NCI-H526 treated with DMSO at 0.1 percent for 48 hours (cell line): ENCODE measurements at regions not wholly inside any gene's neighbourhood (a gene's known extent, or its start where the extent isn't known, plus 50 kb on each side); places are given as distances from the start of the nearest gene placed in this dataset.

Source experiments
- DNase-seq: peaks from one replicate; lab custom pipeline; 2025; lab: John Stamatoyannopoulos, UW

DNA sequence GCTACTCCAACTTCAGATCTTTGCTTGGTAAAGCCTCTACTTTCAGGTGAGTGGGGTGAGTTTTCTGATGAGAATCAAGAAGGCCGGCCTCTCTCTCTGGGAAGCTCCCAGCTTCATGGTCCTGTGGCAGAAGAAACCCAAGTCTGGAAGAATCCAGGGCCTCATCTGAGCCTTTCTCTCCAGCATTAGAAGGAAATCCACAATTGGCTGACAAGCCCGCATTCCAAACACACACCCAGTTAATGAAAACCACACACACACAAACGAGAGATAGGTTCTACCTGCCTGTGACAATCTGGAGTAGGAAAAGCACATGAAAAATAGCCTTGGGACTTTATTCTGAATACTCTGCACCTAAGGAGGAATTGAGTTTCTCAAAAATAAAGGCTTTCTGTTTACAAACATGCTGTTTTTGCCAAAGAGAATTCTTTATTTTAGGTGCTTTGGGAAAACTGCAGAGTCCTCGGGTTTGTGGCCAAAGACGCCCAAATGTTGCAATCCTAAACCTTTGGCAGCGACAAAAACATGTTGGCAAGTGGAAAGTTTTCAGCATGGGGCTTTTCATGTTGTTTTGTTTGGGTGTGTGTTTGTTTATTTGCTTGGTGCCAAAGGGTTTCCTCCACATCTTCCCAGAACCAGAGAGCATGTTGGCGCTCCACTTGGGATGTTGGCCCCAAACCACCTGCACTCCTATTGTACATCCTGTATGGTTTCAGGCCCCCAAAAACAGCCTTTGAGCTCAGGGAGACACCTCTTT is 216.2 kb downstream of the SETD4 start:
- no peak for DNase-seq

GRCh38 chr21:35840949-35841348 is 219.4 kb downstream of the SETD4 start:
- no peak for DNase-seq

DNA sequence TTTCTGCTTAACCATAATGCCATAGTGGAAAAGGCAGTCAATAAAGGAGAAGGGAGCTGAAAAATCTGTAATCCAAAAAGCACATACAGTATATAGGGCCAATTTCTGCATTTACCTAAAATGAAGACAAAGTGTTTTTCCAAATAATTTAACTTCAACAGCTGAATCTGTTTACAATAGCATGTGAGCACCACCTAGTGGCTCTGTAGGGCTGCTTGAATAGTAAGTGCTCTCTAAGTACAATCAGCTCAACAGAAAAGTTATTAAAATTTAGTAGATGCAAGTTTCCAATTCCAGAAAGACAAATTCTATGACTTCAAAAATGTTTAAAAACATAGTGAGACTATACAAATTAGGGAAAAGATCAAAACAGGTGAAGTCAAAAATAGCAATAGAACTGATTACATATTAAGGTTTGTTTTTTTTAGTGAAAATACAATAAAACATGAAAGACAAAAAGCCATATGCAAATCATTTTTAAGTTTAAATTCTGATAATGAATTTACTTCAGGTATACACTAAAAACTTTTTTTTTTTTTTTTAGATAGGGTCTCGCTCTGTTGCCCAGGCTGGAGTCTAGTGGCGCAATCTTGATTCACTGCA is 220.0 kb downstream of the SETD4 start:
- peak; percentile 51 for DNase-seq

DNA sequence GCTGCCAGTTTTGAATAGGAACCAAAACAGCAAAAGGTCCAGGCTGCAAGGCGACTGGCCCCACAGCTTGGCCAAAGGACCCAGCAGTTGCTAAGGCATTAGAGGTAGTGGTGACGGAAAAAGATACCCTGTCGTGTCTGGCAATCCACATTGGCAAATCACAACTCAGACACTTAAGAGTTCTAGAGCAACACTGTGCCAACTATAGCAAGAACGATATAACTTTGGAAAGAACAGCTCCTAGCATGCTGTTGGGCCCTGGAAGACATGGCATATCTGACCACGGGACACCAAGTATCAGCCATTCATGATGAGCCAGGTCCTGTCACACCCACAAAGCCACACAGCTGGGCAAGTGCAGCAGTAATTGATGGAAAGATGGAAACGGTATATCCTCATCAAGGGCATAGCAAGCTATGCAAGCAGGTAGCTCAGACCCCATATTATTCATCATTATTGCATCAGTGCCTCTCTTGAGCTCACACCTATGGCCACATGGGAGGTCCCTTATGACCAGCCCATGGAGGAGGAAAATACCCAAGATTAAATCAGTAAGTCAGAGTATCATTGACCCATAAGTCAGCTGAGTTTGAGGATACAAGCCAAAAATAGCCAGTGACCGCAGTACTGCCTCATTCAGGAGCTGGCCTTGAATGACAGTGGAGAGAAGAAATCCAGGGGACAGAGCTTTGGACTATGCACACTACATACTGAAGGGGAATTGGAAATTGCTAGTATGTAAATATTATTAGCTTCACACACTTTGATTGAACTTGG is 221.2 kb downstream of the SETD4 start:
- DNase-seq = no peak

DNA sequence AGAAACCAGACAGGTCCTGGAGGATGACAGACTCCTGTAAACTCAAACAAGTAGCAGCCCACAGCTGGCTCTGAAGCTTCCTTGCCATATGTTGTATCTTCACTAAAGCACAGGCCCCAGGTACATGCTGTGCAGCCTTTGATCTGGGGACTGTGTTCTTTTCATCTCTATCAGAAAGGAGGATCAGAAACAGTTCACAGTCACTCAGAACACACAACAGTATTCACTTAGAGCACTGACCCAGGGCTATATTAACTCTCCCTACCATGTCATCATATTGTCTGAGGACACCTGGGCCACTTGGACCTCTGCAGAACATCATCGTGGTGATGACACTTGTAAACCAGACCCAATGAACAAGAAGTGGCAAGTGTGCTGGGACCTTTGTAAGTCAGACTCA is 222.0 kb downstream of the SETD4 start:
- no peak for DNase-seq

GRCh38 chr21:35833991-35834390 is 226.3 kb downstream of the SETD4 start:
- DNase-seq = no peak

DNA sequence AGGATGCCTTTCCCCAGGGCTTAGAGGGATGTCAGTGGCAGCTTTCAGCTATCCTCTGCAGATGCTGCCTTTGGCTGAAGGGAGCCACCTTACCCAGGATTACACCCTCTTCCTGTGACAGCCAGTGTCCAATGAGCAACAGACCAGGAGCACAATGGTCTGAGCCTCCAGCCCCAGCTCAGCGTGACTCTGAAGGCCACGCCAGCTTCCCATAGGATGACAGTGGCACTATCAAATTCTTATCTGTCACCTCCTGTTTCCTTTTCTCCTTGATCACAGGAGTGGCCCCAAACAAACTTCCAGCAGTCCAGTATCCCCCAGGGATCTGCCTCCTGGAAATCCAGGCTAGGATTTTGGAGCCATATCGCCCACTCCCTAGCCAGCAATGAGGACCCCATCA is 226.9 kb downstream of the SETD4 start:
- no peak for DNase-seq

DNA sequence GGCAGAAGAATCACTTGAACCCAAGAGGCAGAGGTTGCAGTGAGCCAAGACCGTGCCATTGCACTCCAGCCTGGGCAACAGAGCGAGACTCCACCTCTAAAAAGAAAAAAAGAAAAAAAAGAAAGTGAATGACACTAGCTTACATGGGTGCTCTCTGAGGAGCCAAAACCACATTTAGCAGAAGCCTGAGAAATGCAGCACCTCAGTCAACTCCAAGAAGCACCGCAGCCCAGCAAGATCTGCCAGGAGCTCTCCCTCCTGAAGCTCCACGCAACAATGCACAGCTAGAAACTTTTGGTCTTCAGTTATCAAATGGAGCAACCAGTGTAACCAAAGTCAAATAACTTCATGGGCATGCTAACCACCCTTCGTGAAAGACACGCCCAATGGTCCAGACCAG is 229.1 kb downstream of the SETD4 start:
- DNase-seq = no peak

- DNase-seq = no peak
These were observed 231.3 kb downstream of the SETD4 start for GRCh38 chr21:35829067-35829466.

DNA sequence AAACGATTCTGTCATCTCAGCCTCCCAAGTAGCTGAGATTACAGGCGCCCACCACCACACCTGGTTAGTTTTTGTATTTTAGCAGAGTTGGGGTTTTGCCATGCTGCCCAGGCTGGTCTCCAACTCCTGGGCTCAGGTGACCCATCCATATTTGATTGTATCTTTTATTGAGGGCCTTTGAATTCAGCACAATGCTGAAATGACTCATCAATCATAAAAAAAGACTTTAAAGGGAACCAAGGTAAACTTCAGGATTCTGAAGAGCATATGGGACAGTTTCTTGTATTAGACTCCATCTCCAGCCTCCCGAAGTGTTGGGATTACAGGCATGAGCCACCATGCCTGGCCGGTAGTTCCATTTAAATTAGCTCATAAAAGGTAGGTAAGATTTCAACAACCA is 232.2 kb downstream of the SETD4 start:
- DNase-seq = no peak

DNA sequence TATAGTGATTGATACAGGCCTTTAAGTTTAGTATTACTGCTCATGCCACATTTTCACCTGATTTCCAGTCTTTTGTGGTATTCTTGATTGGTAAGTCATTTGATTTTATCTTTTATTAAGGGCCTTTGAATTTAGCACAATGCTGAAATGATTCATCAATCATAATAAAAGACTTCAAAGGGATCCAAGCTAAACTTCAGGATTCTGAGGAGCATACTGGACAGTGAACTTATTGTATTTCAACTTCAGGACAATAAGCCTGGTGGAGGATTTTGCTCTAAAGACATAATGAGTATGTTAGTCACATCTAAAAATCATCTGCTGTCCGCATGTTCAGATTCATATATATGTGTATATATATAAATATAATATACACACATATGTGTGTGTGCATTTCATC is 233.3 kb downstream of the SETD4 start:
- no peak for DNase-seq

DNA sequence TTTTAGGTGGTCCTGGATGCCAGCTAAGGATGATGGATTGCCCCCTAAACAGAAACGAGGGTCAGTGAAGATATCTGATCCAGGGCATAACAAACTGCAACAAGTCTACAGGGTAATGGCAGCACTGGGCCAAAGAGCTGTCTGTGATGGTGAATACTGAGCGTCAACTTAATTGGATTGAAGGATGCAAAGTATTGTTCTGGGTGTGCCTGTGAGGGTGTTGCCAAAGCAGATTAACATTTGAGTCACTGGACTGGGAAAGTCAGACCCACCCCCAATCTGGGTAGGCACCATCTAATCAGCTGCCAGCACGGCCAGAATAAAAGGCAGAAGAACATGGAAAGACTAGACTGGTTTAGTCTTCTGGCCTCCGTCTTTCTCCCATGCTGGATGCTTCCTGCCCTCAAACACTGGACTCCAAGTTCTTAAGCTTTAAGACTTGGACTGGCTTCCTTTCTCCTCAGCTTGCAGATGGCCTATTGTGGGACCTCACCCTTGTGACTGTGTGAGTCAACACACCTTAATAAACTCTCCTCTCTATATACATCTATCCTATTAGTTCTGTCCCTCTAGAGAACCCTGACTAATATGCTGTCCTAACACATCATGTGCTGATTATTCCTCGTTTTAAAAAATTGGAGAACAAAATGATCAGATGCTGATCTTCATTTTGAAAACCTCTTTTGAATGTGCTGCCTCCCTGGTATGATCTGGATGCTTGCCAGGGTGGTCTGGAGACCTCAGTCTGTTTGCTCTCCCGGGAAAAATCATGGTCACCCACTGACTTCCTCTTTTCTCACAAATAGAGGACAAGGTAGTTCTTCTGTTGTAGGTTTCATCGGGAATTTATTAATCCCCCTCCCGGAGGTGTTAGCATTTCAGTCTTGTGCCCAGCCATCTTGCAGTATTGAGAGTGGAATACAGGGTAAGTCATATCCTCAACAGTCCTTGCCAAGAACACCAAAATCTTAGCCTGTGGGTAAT is 234.7 kb downstream of the SETD4 start:
- no peak for DNase-seq

DNA sequence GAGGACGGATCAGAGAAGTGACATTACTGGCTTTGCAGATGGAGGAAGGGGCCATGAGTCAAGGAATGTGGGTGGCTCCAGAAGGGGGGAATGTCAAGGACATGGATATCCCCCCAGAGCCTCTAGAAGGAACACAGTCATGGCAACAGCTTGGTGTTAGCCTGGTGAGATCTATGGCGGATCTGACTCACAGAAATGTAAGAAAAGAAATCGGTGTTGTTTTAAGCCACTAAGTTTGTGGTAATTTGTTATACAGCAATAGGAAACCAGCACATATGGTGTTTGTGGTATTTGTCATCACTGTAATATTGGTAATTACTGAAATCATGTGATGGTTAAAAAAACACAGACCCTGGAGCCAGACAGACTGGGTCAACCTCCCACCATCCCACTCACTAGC is 236.2 kb downstream of the SETD4 start:
- no peak for DNase-seq

DNA sequence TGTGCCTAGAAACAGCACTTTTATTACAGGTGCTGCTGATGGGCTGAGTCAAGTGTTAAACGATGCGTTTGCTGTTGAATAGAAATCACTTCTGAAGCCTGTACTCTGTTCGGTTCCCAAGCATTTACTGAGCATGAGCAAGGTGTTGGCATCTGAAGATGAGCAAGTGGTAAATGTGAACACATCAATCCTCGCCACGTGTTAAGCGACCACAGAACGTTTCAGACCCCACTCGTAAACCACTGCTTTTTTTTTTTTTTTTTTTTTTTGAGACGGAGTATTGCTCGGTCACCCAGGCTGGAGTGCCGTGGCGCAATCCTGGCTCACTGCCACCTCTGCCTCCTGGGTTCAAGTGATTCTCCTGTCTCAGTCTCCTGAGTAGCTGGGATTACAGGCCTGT is 241.2 kb downstream of the SETD4 start:
- DNase-seq = no peak

DNA sequence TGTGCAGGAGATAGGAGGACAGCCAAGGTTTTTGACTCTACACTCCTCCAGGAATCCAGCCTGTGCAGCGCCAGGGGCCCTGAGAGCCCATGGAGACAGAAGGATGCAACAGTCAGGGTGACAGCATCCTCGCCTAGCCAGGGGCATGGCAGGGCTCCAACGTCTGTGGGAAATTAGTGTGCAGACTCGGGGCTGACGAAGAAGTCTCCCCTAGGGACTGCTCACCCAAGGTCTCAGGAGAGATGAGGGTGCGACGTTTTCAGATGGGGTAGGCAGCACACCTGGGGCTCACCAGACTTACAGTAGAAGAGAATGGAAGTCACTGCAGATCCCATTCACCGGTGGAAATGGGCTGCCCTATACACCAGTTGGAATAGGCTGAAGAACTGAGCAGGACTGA is 241.7 kb downstream of the SETD4 start:
- DNase-seq = no peak

- DNase-seq = no peak
These were observed 245.3 kb downstream of the SETD4 start for GRCh38 chr21:35814858-35815619.

DNA sequence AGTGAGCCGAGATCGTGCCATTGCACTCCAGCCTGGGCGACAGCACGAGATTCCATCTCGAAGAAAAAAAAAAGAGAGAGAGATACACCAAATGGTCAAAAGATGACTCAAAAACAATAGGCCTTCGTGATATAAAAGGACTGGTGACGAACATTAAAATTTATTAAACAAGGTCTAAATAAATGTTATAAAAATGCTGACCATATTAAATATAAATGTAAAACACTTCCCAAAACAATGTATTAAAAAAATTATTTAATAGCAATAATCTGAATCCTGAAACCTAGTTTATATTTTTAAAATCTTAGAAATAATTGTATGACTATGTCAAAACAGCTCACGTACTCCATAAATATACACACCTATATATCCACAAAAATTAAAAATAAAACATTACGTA is 247.6 kb downstream of the SETD4 start:
- no peak for DNase-seq

- DNase-seq = no peak
These were observed 249.0 kb downstream of the SETD4 start for GRCh38 chr21:35811191-35811806.

DNA sequence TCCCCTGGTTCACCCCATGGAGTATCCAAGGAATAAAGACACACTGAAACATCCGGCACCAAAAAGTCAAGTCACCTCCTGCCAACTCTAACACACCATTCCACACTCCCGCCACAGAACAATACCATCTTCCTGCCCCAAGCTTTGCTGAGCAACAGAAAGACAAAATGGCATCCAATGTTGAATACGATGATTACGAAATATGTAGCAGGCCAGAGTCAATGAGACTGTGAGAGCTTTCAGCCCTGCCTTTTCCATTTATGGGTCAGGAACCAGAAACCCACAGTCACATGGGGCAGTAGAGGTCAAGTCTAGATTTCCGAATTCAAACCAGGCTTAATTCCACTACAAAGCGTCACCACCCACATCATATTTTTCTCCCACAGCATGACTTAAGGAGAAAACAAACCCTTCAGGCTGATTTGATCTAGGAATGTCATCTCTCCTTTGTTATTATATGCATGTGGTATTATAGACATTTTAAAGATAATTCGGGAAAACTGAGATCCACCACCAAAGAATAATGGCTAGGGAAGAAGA is 249.8 kb downstream of the SETD4 start:
- DNase-seq = no peak

DNA sequence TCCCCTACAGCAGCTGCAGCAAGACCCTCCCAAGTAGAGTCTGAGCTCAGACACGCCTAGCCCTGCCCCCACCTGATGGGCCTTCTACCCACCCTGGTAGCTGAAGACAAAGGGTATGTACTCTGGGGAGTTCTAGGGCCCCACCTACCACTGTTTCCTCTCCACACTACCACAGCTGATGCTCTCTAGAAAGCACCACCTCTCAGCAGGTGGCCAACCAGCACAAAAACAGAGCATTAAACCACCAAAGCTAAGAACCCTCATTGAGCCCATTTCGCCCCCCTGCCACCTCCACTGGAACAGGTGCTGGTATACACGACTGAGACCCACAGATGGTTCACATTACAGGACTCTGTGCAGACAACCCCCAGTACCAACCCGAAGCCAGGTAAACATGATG is 258.9 kb downstream of the SETD4 start:
- DNase-seq = no peak
